Esophagus squamous epithelium (tissue), 5 donors: ENCODE measurements at regions not wholly inside any gene's neighbourhood (a gene's known extent, or its start where the extent isn't known, plus 50 kb on each side); places are given as distances from the start of the nearest gene placed in this dataset.
"Not testable (repeated sequence)": the region's sequence is repeated elsewhere in the genome, so short reads cannot be mapped to it uniquely, and the experiment has no call there.

Experiments
- DNase-seq: peaks from one replicate; lab custom pipeline; 2025; lab: John Stamatoyannopoulos, UW
- H3K27ac ChIP-seq, 4 donors: fragments of 200-600 bp; sonication (generic); one replicate each; pipeline ENCODE4 v1.5.1; 2016 to 2019; ENCODE audit warnings: mild to moderate bottlenecking in 1 of 4
- H3K27me3 ChIP-seq, 4 donors: fragments of 200-600 bp; sonication (generic); 1 replicate in 3 of 4; 2 replicates in 1 of 4; pipeline versions ENCODE4 v1.5.1 to v1.6.0; 2017 to 2021; ENCODE audit warnings: antibody characterized with exemption in 1 of 4
- H3K36me3 ChIP-seq, 3 donors: fragments of 200-600 bp; sonication (generic); one replicate each; pipeline ENCODE4 v1.5.1; 2016 to 2019
- H3K4me1 ChIP-seq, 3 donors: fragments of 200-600 bp; sonication (generic); one replicate each; pipeline ENCODE4 v1.5.1; 2017 to 2019
- H3K4me3 ChIP-seq, 4 donors: fragments of 200-600 bp; sonication (generic); 1 replicate in 3 of 4; 2 replicates in 1 of 4; pipeline ENCODE4 v1.5.1; 2016 to 2019; ENCODE audit warnings: mild to moderate bottlenecking in 2 of 4, moderate library complexity in 1 of 4
- H3K9me3 ChIP-seq, 3 donors: fragments of 200-600 bp; sonication (generic); one replicate each; pipeline ENCODE4 v1.5.1; 2016 to 2019
- CTCF ChIP-seq, 6 experiments: fragments of 450-650 bp in 4 of 6; fragments of 200-600 bp in 2 of 6; sonication (generic) in 2 of 6; IDR thresholded peaks; one replicate each; pipeline ENCODE4 v1.5.1; 2016 to 2019; ENCODE audit warnings: antibody characterized with exemption in 6 of 6, mild to moderate bottlenecking in 4 of 6, moderate library complexity in 4 of 6
- POLR2A ChIP-seq, 4 donors: fragments of 450-650 bp; IDR thresholded peaks; one replicate each; pipeline ENCODE4 v1.6.1; 2017; ENCODE audit warnings: antibody characterized with exemption in 4 of 4, mild to moderate bottlenecking in 4 of 4, moderate library complexity in 3 of 4
- WGBS, 2 donors: methylation state at CpG; one replicate each; pipeline ENCODE4 v1.1.5; 2018; 5-methylcytosine and 5-hydroxymethylcytosine counted together
- intact Hi-C: fragments of 100-400 bp; cut with DNase I; formaldehyde crosslinking; loops from one replicate; pipeline ENCODE4 v1.15.0; 2022
- donor health status: DM: yes; HTN: yes; CAD: no.

DNA sequence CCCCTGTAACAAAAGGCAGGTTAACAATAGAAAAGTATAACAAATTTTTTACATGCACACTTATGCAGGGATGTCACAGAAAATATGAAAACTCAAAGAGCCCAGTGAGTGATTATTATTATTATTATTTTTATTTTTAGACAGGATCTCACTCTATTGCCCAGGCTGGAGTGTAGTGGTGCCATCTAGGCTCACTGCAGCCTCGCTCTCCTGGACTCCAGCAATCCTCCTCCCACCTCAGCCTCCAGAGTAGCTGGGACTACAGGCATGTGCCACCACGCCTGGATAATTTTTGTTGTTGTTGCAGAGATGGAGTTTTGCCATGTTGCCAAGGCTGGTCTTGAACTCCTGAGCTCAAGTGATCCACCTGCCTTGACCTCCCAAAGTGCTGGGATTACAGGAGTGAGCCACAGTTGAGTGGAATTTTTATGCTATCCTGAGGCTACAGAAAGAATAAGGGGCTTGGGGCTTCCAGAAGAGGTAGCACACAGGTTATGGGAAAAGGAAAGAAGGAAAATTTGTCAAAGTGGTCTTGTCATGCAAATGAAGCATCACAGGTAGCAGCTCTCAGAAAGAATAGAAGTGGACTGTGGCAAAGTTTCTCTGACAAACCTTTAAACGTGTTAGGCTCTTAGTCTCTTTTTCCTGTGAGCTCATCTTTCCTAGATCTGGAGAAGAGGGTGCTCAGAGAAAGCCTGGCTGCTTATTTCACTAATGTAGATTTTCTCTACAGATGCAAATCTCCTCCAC is 87.7 kb upstream of the LSM14A start:
- H3K9me3 ChIP-seq = no peaks in the 10 kb centered on the region
- no peaks in the 10 kb centered on the region for H3K36me3 ChIP-seq
- intact Hi-C loops = no loop called here
- H3K4me1 ChIP-seq = no peaks in the 10 kb centered on the region
- no peak overlapping the region for H3K4me3 ChIP-seq
- H3K27me3 ChIP-seq = peaks cover 0 to 27% (median 0%) of the 10 kb centered on the region in 4 donors
- no peak overlapping the region for H3K27ac ChIP-seq
- no peak for DNase-seq
- TF ChIP-seq CTCF (IDR thresholded peaks at IDR 0.05) (no peak), POLR2A (IDR thresholded peaks at IDR 0.05) (no peak)
- 32 to 48% methylated on average over 3 of the region's 3 CpGs for WGBS, 2 donors

- H3K27me3 ChIP-seq = peaks cover 0 to 30% (median 0%) of the 10 kb centered on the region in 4 donors
- no peak for TF ChIP-seq CTCF (IDR thresholded peaks at IDR 0.05)
- no peak for TF ChIP-seq POLR2A (IDR thresholded peaks at IDR 0.05)
- no peak for DNase-seq
- no peak overlapping the region for H3K27ac ChIP-seq
- intact Hi-C loops = no loop called here
- no peaks in the 10 kb centered on the region for H3K4me1 ChIP-seq
- H3K9me3 ChIP-seq = no peaks in the 10 kb centered on the region
- no peak overlapping the region for H3K4me3 ChIP-seq
- no peaks in the 10 kb centered on the region for H3K36me3 ChIP-seq
- WGBS, 2 donors = 46 to 52% methylated on average over 2 to 3 of the region's 3 CpGs
Measured at GRCh38 chr19:34085336-34085735, 87.0 kb upstream of the LSM14A start.

GRCh38 chr19:34088292-34088691 is 84.0 kb upstream of the LSM14A start:
- Histone ChIP-seq H3K27ac (no peak overlapping the region), H3K9me3 (no peaks in the 10 kb centered on the region), H3K27me3 (peaks cover 0 to 34% (median 0%) of the 10 kb centered on the region in 4 donors), H3K36me3 (no peaks in the 10 kb centered on the region), H3K4me3 (no peak overlapping the region), H3K4me1 (no peaks in the 10 kb centered on the region)
- DNase-seq = no peak
- TF ChIP-seq POLR2A (IDR thresholded peaks at IDR 0.05) (no peak), CTCF (IDR thresholded peaks at IDR 0.05) (no peak)
- intact Hi-C loops = no loop called here

DNA sequence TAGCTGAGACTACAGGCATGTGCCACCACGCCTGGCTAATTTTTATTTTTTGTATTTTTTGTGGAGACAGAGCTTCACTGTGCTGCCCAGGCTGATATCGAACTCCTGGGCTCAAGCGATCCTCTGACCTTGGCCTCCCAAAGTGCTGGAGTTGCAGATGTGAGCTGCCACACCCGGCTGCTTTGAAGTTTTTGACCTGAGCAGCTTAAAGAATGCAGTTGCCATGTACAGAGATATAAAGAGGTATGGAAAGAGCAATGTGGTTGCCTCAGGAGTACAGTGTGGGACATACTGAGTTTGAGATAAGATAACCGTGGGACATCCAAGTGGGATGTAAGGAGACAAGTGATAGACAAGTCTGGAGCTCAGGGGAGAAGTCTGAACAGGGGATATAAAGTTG is 82.7 kb upstream of the LSM14A start:
- H3K4me3 ChIP-seq = no peak overlapping the region
- 73 to 82% methylated on average over 5 of the region's 5 CpGs for WGBS, 2 donors
- no peak for TF ChIP-seq CTCF (IDR thresholded peaks at IDR 0.05)
- TF ChIP-seq POLR2A (IDR thresholded peaks at IDR 0.05) = no peak

GRCh38 chr19:34094960-34095359 is 77.3 kb upstream of the LSM14A start:
- H3K36me3 ChIP-seq = no peaks in the 10 kb centered on the region
- intact Hi-C loops = no loop called here
- H3K4me3 ChIP-seq = no peak overlapping the region
- H3K4me1 ChIP-seq = peaks cover 0 to 3% (median 0%) of the 10 kb centered on the region in 3 donors
- H3K27me3 ChIP-seq = peaks cover 0 to 21% (median 0%) of the 10 kb centered on the region in 4 donors
- no peak for DNase-seq
- TF ChIP-seq CTCF (IDR thresholded peaks at IDR 0.05) = no peak
- no peak for TF ChIP-seq POLR2A (IDR thresholded peaks at IDR 0.05)
- no peak overlapping the region for H3K27ac ChIP-seq
- WGBS, 2 donors = 71 to 76% methylated on average over 3 of the region's 3 CpGs
- H3K9me3 ChIP-seq = no peaks in the 10 kb centered on the region

More for the DNA sequence above, 82.7 kb upstream of the LSM14A start:
- DNase-seq = no peak
- Histone ChIP-seq H3K27ac (no peak overlapping the region), H3K9me3 (no peaks in the 10 kb centered on the region), H3K36me3 (no peaks in the 10 kb centered on the region), H3K27me3 (peaks cover 0 to 27% (median 0%) of the 10 kb centered on the region in 4 donors), H3K4me1 (no peaks in the 10 kb centered on the region)
- intact Hi-C loops = no loop called here

GRCh38 chr19:34095411-34095810 is 76.9 kb upstream of the LSM14A start:
- H3K36me3 ChIP-seq, DNase-seq, H3K4me1 ChIP-seq, intact Hi-C loops, H3K27ac ChIP-seq, H3K9me3 ChIP-seq, H3K4me3 ChIP-seq: not testable (repeated sequence)
- WGBS, 2 donors = 84 to 93% methylated on average over 4 to 5 of the region's 5 CpGs
- H3K27me3 ChIP-seq = peaks cover 0 to 19% (median 0%) of the 10 kb centered on the region in 4 donors
